Nephron (organoid): ENCODE measurements at regions not wholly inside any gene's neighbourhood (a gene's known extent, or its start where the extent isn't known, plus 50 kb on each side); places are given as distances from the start of the nearest gene placed in this dataset.

Source experiments
- H3K27ac Mint-ChIP-seq, 3 experiments: 2 replicates each; pipeline ENCODE4 v1.8.0; 2020; ENCODE audit warnings: mixed read lengths in 3 of 3, mild to moderate bottlenecking in 2 of 3, moderate library complexity in 1 of 3
- H3K27me3 Mint-ChIP-seq: 2 replicates; pipeline ENCODE4 v1.8.0; 2021; ENCODE audit warnings: low read depth, mild to moderate bottlenecking, moderate library complexity, mixed read lengths
- H3K36me3 Mint-ChIP-seq: 2 replicates; pipeline ENCODE4 v1.8.0; 2020; ENCODE audit warnings: low read depth, mixed read lengths
- H3K4me1 Mint-ChIP-seq: 2 replicates; pipeline ENCODE4 v1.8.0; 2020; ENCODE audit warnings: mixed read lengths
- H3K4me3 Mint-ChIP-seq, 3 experiments: 2 replicates each; pipeline ENCODE4 v1.8.0; 2020; ENCODE audit warnings: mild to moderate bottlenecking in 3 of 3, mixed read lengths in 3 of 3, moderate library complexity in 2 of 3
- H3K9me3 Mint-ChIP-seq: 2 replicates; pipeline ENCODE4 v1.8.0; 2020; ENCODE audit warnings: mixed read lengths
- CTCF ChIP-seq, 3 experiments: fragments of 200-600 bp; sonication (generic); IDR thresholded peaks; one replicate each; pipeline ENCODE4 v1.5.0; 2021; ENCODE audit warnings: antibody characterized with exemption in 3 of 3; ENCODE audit not compliant: unreplicated experiment in 3 of 3

DNA sequence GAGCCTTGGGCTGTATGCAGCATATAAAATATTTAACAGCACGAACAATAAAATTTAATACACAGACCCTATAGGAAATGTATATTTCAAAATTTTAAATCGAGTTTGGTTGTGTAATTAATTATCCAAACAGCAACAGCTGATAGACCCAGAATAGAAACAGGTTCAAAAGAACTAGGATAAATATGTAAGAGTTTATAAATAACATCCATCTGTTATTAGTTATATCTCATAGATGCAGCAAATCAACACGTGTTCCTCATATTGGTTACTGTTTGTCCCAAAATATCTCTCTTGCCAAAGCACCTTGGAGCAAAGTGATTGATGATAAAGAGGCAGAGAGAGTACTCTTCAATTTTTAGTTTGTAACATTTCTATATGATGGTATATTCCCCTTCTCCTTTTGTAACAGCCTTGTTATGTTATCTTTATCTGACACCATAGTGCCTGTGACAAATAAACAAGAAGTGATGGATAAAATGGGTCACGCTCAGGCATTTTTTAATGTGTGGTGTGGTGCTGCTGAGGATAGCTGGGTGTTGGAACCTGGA is 260.6 kb upstream of the NBEA start:
- H3K36me3 Mint-ChIP-seq = no peaks in the 10 kb centered on the region
- no peaks in the 10 kb centered on the region for H3K27me3 Mint-ChIP-seq

GRCh38 chr13:34695063-34695462 is 247.0 kb upstream of the NBEA start:
- no peak for TF ChIP-seq CTCF (IDR thresholded peaks at IDR 0.05; ENCODE audit: unreplicated experiment in 3 of 3)
- Mint-ChIP-seq H3K4me1 (peaks cover 40% of the 10 kb centered on the region), H3K27me3 (peaks cover 4% of the 10 kb centered on the region), H3K9me3 (peaks cover 6% of the 10 kb centered on the region), H3K4me3 (no peak overlapping the region), H3K36me3 (no peaks in the 10 kb centered on the region), H3K27ac (no peak overlapping the region)

More for the DNA sequence above, 260.6 kb upstream of the NBEA start:
- H3K27ac Mint-ChIP-seq = peak overlapping the region in 1 of 3 experiments; percentile 37
- peaks cover 19% of the 10 kb centered on the region for H3K4me1 Mint-ChIP-seq
- TF ChIP-seq CTCF (IDR thresholded peaks at IDR 0.05; ENCODE audit: unreplicated experiment in 3 of 3) = no peak
- H3K9me3 Mint-ChIP-seq = peaks cover 5% of the 10 kb centered on the region
- peak overlapping the region in 1 of 3 experiments; percentile 32 for H3K4me3 Mint-ChIP-seq

- peaks cover 4% of the 10 kb centered on the region for H3K27me3 Mint-ChIP-seq
- H3K4me3 Mint-ChIP-seq = no peak overlapping the region
- no peaks in the 10 kb centered on the region for H3K36me3 Mint-ChIP-seq
- peaks cover 3% of the 10 kb centered on the region for H3K9me3 Mint-ChIP-seq
- peaks cover 35% of the 10 kb centered on the region for H3K4me1 Mint-ChIP-seq
- H3K27ac Mint-ChIP-seq = no peak overlapping the region
- TF ChIP-seq CTCF (IDR thresholded peaks at IDR 0.05; ENCODE audit: unreplicated experiment in 3 of 3) = no peak
Measured at GRCh38 chr13:34696296-34696695, 245.8 kb upstream of the NBEA start.

DNA sequence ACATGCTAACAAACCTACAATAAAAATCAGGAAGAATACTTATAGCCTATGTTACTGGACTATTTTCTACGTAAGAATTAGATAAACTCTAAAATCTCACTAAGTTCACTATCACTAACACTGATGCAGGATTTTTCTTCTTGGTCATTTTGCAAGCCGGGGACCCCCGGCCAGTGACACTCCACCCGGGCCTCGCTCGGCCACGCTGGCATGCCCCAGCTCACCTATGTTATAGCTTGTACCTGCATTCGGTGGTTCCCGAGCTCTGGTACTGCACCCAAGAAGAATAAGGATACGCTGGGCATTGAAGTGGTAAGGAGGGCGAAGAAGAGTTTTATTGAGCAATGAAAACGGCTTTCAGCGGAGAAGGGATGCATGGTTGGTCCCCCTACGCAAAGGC is 245.3 kb upstream of the NBEA start:
- H3K27ac Mint-ChIP-seq = no peak overlapping the region
- no peaks in the 10 kb centered on the region for H3K36me3 Mint-ChIP-seq
- H3K4me3 Mint-ChIP-seq = no peak overlapping the region
- H3K4me1 Mint-ChIP-seq = peaks cover 35% of the 10 kb centered on the region
- TF ChIP-seq CTCF (IDR thresholded peaks at IDR 0.05; ENCODE audit: unreplicated experiment in 3 of 3) = no peak
- H3K9me3 Mint-ChIP-seq = peaks cover 3% of the 10 kb centered on the region
- H3K27me3 Mint-ChIP-seq = peaks cover 4% of the 10 kb centered on the region

GRCh38 chr13:34698945-34699344 is 243.1 kb upstream of the NBEA start:
- Mint-ChIP-seq H3K27ac (peak overlapping the region in 2 of 3 experiments; percentile 42), H3K4me1 (peaks cover 31% of the 10 kb centered on the region), H3K27me3 (peaks cover 4% of the 10 kb centered on the region), H3K36me3 (no peaks in the 10 kb centered on the region), H3K4me3 (no peak overlapping the region), H3K9me3 (peaks cover 3% of the 10 kb centered on the region)
- TF ChIP-seq CTCF (IDR thresholded peaks at IDR 0.05; ENCODE audit: unreplicated experiment in 3 of 3) = no peak

DNA sequence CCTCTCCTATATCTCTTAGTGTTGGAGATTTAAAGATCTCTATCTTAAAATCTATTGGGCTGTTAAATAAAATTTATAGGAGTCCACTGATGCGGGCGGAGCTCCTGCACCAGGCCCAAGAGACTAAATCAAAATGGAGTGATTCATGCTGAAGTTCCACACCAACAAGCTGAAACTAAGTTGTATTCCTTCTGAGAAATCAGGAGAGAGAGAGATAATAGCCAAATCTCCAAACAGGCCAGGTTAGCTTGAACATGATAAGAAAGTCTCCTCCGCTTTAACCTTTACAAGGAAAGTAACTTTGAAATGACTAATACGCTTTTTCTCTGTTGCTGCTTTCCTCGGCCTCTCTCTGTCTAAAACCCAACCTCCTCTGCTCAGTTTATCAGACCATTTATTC is 241.9 kb upstream of the NBEA start:
- H3K27me3 Mint-ChIP-seq = peaks cover 4% of the 10 kb centered on the region
- TF ChIP-seq CTCF (IDR thresholded peaks at IDR 0.05; ENCODE audit: unreplicated experiment in 3 of 3) = no peak
- H3K4me1 Mint-ChIP-seq = peaks cover 31% of the 10 kb centered on the region
- no peaks in the 10 kb centered on the region for H3K36me3 Mint-ChIP-seq
- no peak overlapping the region for H3K4me3 Mint-ChIP-seq
- H3K9me3 Mint-ChIP-seq = peaks cover 3% of the 10 kb centered on the region
- peak overlapping the region in 1 of 3 experiments; percentile 50 for H3K27ac Mint-ChIP-seq
